HepG2 (cell line): ENCODE measurements at regions not wholly inside any gene's neighbourhood (a gene's known extent, or its start where the extent isn't known, plus 50 kb on each side); places are given as distances from the start of the nearest gene placed in this dataset.
A peak's percentile ranks its signal among the peaks of the same experiment; 100 is the strongest.

Source experiments
- GMEB2 ChIP-seq: IDR thresholded peaks from 2 replicates; pipeline ENCODE4 v1.6.1; 2016; ENCODE audit warnings: missing biosample characterization, missing genetic modification reagents, low read depth
- KLF6 ChIP-seq: IDR thresholded peaks from 2 replicates; pipeline ENCODE4 v1.8.0; 2016; ENCODE audit warnings: missing biosample characterization, missing genetic modification reagents
- SALL1 ChIP-seq: sonication (generic); formaldehyde crosslinking; IDR thresholded peaks from 2 replicates; pipeline ENCODE4 v1.8.0; 2022; ENCODE audit warnings: mild to moderate bottlenecking, missing genetic modification reagents
- ZNF598 ChIP-seq: sonication (generic); formaldehyde crosslinking; IDR thresholded peaks from 2 replicates; pipeline ENCODE4 v1.5.1; 2020; ENCODE audit warnings: mild to moderate bottlenecking, missing genetic modification reagents, borderline replicate concordance
- ZNF724P ChIP-seq: sonication (generic); formaldehyde crosslinking; IDR thresholded peaks from 2 replicates; pipeline ENCODE4 v1.8.0; 2022; ENCODE audit warnings: missing genetic modification reagents, borderline replicate concordance
- TF ChIP-seq, protein P1 (sequence below): sonication (generic); formaldehyde crosslinking; conservative IDR thresholded peaks from 2 replicates; pipeline ENCODE4 v1.8.0; 2022; ENCODE audit warnings: mild to moderate bottlenecking, moderate library complexity, missing genetic modification reagents
- TF ChIP-seq, protein P2 (sequence below): sonication (generic); formaldehyde crosslinking; IDR thresholded peaks from 2 replicates; pipeline ENCODE4 v1.4.0; 2020; ENCODE audit warnings: missing genetic modification reagents, borderline replicate concordance
- TF ChIP-seq, protein P3 (sequence below): sonication (generic); formaldehyde crosslinking; IDR thresholded peaks from 2 replicates; pipeline ENCODE4 v1.8.0; 2022; ENCODE audit warnings: mild to moderate bottlenecking, missing genetic modification reagents, moderate library complexity

DNA sequence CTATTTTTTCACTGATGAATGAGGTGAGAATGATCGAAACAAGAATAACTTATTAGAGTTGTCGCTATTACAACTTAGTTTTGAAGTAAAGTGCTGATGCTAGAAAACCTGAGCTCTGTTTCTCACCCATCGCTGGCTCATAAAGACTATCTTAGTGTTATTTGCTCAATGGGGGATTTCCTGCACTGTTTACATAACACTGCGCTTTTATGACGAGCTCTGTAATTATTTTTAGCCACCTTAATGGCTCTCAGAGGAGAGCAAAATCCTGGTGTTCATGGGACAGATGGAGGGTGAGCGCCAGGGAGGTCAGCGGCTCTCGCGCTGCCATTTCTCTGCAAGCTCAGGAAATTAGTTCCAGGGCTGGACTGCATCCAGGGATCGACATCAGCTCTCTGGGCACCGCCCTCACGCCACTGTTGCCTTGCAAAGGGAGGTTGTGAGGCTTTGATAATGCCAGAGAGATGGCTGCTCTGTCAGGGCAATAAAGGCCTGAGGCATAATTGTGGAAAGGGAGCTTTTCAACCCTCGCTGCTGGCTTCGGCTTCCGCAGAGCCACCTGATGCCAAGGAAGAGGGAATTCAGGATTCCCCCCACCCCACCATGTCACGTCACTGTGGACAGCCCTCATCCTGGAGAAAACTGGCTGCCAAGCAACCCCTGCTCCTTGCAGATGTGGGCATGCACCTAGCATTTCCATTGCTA, 72.0 kb downstream of the DACT2 start (continued):
- TF ChIP-seq GMEB2 (CRISPR knock-in tag) (no peak), KLF6 (CRISPR knock-in tag) (no peak), ZNF724P (CRISPR knock-in tag) (no peak), SALL1 (peak; percentile 43), ZNF598 (CRISPR knock-in tag) (0 out of 2 replicates have a peak, but pooled peaks have one; percentile 60)
- TF ChIP-seq, protein P1, sequence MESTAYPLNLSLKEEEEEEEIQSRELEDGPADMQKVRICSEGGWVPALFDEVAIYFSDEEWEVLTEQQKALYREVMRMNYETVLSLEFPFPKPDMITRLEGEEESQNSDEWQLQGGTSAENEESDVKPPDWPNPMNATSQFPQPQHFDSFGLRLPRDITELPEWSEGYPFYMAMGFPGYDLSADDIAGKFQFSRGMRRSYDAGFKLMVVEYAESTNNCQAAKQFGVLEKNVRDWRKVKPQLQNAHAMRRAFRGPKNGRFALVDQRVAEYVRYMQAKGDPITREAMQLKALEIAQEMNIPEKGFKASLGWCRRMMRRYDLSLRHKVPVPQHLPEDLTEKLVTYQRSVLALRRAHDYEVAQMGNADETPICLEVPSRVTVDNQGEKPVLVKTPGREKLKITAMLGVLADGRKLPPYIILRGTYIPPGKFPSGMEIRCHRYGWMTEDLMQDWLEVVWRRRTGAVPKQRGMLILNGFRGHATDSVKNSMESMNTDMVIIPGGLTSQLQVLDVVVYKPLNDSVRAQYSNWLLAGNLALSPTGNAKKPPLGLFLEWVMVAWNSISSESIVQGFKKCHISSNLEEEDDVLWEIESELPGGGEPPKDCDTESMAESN (CRISPR knock-in tag): no peak
- TF ChIP-seq, protein P2, sequence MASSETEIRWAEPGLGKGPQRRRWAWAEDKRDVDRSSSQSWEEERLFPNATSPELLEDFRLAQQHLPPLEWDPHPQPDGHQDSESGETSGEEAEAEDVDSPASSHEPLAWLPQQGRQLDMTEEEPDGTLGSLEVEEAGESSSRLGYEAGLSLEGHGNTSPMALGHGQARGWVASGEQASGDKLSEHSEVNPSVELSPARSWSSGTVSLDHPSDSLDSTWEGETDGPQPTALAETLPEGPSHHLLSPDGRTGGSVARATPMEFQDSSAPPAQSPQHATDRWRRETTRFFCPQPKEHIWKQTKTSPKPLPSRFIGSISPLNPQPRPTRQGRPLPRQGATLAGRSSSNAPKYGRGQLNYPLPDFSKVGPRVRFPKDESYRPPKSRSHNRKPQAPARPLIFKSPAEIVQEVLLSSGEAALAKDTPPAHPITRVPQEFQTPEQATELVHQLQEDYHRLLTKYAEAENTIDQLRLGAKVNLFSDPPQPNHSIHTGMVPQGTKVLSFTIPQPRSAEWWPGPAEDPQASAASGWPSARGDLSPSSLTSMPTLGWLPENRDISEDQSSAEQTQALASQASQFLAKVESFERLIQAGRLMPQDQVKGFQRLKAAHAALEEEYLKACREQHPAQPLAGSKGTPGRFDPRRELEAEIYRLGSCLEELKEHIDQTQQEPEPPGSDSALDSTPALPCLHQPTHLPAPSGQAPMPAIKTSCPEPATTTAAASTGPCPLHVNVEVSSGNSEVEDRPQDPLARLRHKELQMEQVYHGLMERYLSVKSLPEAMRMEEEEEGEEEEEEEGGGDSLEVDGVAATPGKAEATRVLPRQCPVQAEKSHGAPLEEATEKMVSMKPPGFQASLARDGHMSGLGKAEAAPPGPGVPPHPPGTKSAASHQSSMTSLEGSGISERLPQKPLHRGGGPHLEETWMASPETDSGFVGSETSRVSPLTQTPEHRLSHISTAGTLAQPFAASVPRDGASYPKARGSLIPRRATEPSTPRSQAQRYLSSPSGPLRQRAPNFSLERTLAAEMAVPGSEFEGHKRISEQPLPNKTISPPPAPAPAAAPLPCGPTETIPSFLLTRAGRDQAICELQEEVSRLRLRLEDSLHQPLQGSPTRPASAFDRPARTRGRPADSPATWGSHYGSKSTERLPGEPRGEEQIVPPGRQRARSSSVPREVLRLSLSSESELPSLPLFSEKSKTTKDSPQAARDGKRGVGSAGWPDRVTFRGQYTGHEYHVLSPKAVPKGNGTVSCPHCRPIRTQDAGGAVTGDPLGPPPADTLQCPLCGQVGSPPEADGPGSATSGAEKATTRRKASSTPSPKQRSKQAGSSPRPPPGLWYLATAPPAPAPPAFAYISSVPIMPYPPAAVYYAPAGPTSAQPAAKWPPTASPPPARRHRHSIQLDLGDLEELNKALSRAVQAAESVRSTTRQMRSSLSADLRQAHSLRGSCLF (CRISPR knock-in tag): no peak
- TF ChIP-seq, protein P3, sequence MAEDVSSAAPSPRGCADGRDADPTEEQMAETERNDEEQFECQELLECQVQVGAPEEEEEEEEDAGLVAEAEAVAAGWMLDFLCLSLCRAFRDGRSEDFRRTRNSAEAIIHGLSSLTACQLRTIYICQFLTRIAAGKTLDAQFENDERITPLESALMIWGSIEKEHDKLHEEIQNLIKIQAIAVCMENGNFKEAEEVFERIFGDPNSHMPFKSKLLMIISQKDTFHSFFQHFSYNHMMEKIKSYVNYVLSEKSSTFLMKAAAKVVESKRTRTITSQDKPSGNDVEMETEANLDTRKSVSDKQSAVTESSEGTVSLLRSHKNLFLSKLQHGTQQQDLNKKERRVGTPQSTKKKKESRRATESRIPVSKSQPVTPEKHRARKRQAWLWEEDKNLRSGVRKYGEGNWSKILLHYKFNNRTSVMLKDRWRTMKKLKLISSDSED: no peak
